ENCODE measurements at regions not wholly inside any gene's neighbourhood (a gene's known extent, or its start where the extent isn't known, plus 50 kb on each side); places are given as distances from the start of the nearest gene placed in this dataset.

- DNase-seq (ENCODE audit: extremely low read depth in 1 of 11, low read depth in 9 of 11, low spot score in 4 of 11): no peak
Measured at GRCh38 chr15:63453186-63453905, 51.0 kb upstream of the USP3 start.

DNA sequence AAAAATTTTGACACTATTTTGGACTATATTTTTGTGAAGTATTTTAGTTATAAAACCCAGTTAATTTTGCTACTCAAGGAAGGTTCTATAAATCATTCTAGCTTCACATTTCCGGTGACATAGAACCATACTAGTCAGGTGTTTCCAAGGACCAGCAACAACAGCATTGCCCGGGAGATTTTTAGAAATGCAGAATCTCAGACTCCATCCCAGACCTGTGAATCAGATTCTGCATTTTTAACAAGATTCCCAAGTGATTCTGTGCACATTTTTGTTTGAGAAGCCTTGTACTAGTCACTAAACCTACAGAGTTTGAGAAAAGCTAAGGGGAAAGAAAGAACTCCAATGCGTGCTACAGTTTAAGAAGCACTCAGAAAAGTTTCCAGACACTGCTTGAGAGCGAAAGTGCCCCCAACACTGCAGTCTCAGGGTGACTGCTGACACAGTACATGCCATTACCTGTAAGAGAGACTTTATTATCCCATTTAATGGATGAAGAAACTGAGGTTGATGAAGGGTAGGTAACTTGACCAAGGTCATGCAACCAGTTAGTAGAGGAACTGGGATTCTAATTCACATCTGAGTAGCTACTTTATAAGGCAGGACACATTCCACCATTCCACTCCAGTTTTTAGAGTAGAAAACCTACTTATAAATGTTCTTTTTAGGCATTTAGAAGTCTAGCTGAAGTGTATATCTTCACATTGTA, 49.7 kb upstream of the USP3 start:
- DNase-seq (ENCODE audit: extremely low read depth in 1 of 11, low read depth in 9 of 11, low spot score in 4 of 11): no peak
